Loucy (cell line): ENCODE measurements at regions not wholly inside any gene's neighbourhood (a gene's known extent, or its start where the extent isn't known, plus 50 kb on each side); places are given as distances from the start of the nearest gene placed in this dataset.

ENCODE experiments used
- H2AFZ ChIP-seq: fragments of 200-600 bp; sonication (generic); 2 replicates; pipeline ENCODE4 v1.6.0; 2016; ENCODE audit warnings: antibody characterized with exemption, mild to moderate bottlenecking, low read length, moderate library complexity
- H3F3A ChIP-seq: fragments of 200-600 bp; 2 replicates; pipeline ENCODE4 v1.6.0; 2016; ENCODE audit warnings: antibody characterized with exemption, low read depth, mild to moderate bottlenecking
- H3K27me3 ChIP-seq: fragments of 200-600 bp; sonication (generic); 2 replicates; pipeline ENCODE4 v1.6.1; 2014; ENCODE audit warnings: low read length, mild to moderate bottlenecking; ENCODE audit not compliant: insufficient read depth, poor library complexity, severe bottlenecking
- H3K36me3 ChIP-seq: fragments of 200-600 bp; sonication (generic); 2 replicates; pipeline ENCODE4 v1.6.1; 2016; ENCODE audit warnings: low read length; ENCODE audit not compliant: insufficient read depth
- H3K4me1 ChIP-seq: fragments of 200-600 bp; sonication (generic); 2 replicates; pipeline ENCODE4 v1.5.1; 2014; ENCODE audit warnings: low read length, mild to moderate bottlenecking; ENCODE audit not compliant: insufficient read depth, poor library complexity, severe bottlenecking
- H3K4me2 ChIP-seq: fragments of 200-600 bp; sonication (generic); 2 replicates; pipeline ENCODE4 v1.6.0; 2014; ENCODE audit warnings: antibody characterized with exemption, low read length, low read depth, mild to moderate bottlenecking; ENCODE audit not compliant: poor library complexity, severe bottlenecking
- H3K4me3 ChIP-seq: fragments of 200-600 bp; sonication (generic); 2 replicates; pipeline ENCODE4 v1.5.1; 2014; ENCODE audit warnings: low read length, mild to moderate bottlenecking, mixed read lengths; ENCODE audit not compliant: poor library complexity, severe bottlenecking
- H3K79me2 ChIP-seq: fragments of 200-600 bp; sonication (generic); 2 replicates; pipeline ENCODE4 v1.6.1; 2014; ENCODE audit warnings: low read length; ENCODE audit not compliant: insufficient read depth
- H3K9ac ChIP-seq: fragments of 200-600 bp; sonication (generic); 2 replicates; pipeline ENCODE4 v1.6.0; 2014; ENCODE audit warnings: mild to moderate bottlenecking, low read depth, low read length, moderate library complexity; ENCODE audit not compliant: poor library complexity, severe bottlenecking
- H3K9me2 ChIP-seq: fragments of 200-600 bp; sonication (generic); replicated peaks from 2 replicates; pipeline ENCODE4 v1.6.1; 2016; ENCODE audit warnings: low read depth, low read length, mixed read lengths
- H3K9me3 ChIP-seq: fragments of 200-600 bp; sonication (generic); 2 replicates; pipeline ENCODE4 v1.6.1; 2014; ENCODE audit warnings: mild to moderate bottlenecking, antibody characterized with exemption, low read length, low read depth; ENCODE audit not compliant: insufficient read depth
- H4K20me1 ChIP-seq: fragments of 200-600 bp; sonication (generic); 2 replicates; pipeline ENCODE4 v1.6.0; 2014; ENCODE audit warnings: antibody characterized with exemption, low read length, mild to moderate bottlenecking; ENCODE audit not compliant: insufficient read depth, poor library complexity, severe bottlenecking
- CTCF ChIP-seq: fragments of 200-600 bp; sonication (generic); conservative IDR thresholded peaks from 2 replicates; pipeline ENCODE4 v1.5.1; 2014; ENCODE audit warnings: mild to moderate bottlenecking, antibody characterized with exemption, low read length
- EZH2phosphoT487 ChIP-seq: fragments of 200-600 bp; IDR thresholded peaks from 2 replicates; pipeline ENCODE4 v1.6.1; 2018; ENCODE audit warnings: antibody characterized with exemption, mild to moderate bottlenecking, moderate library complexity, borderline replicate concordance

DNA sequence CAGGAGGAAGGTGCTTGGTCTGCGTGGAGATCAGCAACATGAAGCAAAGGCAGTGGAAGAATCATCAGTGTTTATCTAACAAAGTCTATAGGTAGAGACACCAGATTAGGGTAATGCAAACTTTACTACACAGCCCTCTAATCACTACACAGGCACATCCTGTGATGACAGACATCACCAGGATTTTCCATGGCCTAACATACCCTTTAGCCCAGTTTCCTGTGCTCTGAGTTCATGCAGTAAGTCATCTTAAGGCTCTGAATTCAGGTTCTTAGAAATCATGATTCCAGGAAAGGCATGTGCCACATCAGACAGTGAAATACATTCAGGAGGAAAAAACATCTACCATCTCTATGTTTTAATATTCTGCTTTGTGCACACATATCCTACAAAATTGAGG, 708.5 kb upstream of the SLC8A1 start:
- H3K36me3 ChIP-seq, result no peaks in the 10 kb centered on the region
- no peak overlapping the region for H3K9ac ChIP-seq
- H2AFZ ChIP-seq, result no peak overlapping the region
- no peak for TF ChIP-seq EZH2phosphoT487
- TF ChIP-seq CTCF, result no peak
- H3K4me2 ChIP-seq, result no peak overlapping the region
- no peaks in the 10 kb centered on the region for H3K27me3 ChIP-seq
- H4K20me1 ChIP-seq, result no peaks in the 10 kb centered on the region
- no peaks in the 10 kb centered on the region for H3F3A ChIP-seq
- H3K9me2 ChIP-seq, result no peaks in the 10 kb centered on the region
- H3K79me2 ChIP-seq, result no peaks in the 10 kb centered on the region
- H3K9me3 ChIP-seq, result no peaks in the 10 kb centered on the region
- H3K4me1 ChIP-seq, result no peaks in the 10 kb centered on the region
- no peak overlapping the region for H3K4me3 ChIP-seq

DNA sequence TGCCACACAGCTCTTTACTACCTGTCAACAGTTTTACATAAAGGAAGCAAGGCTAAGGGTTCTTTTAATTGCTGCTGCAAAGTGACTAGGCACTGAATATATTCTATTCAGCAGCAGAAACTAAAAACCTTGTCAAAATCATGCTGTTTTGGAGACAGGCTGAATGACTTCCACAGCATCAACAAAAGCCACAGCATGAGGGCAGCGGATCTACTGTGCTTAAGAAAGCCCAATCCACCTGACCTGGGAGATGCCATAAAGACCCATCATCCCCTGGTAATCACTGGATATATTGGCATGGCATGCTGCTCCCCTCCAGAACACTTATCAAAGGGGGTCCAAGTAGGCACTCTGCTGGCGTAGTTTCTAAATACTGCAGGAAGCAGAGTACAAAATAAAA, 715.1 kb upstream of the SLC8A1 start:
- Histone ChIP-seq H3K4me3 (no peak overlapping the region), H3K9ac (no peak overlapping the region), H2AFZ (no peak overlapping the region), H3K9me3 (no peaks in the 10 kb centered on the region), H4K20me1 (no peaks in the 10 kb centered on the region), H3K9me2 (no peaks in the 10 kb centered on the region), H3K27me3 (no peaks in the 10 kb centered on the region), H3K36me3 (no peaks in the 10 kb centered on the region), H3K4me1 (no peaks in the 10 kb centered on the region), H3F3A (no peaks in the 10 kb centered on the region), H3K4me2 (no peak overlapping the region), H3K79me2 (no peaks in the 10 kb centered on the region)
- TF ChIP-seq CTCF (no peak), EZH2phosphoT487 (no peak)

- H3K9ac ChIP-seq, result no peak overlapping the region
- no peaks in the 10 kb centered on the region for H4K20me1 ChIP-seq
- H3K9me2 ChIP-seq, result no peaks in the 10 kb centered on the region
- TF ChIP-seq EZH2phosphoT487, result no peak
- TF ChIP-seq CTCF, result no peak
- no peaks in the 10 kb centered on the region for H3K9me3 ChIP-seq
- H3K4me1 ChIP-seq, result no peaks in the 10 kb centered on the region
- no peaks in the 10 kb centered on the region for H3K36me3 ChIP-seq
- H3K79me2 ChIP-seq, result no peaks in the 10 kb centered on the region
- H3F3A ChIP-seq, result no peaks in the 10 kb centered on the region
- H3K27me3 ChIP-seq, result no peaks in the 10 kb centered on the region
- no peak overlapping the region for H3K4me3 ChIP-seq
- H3K4me2 ChIP-seq, result no peak overlapping the region
- H2AFZ ChIP-seq, result no peak overlapping the region
These were observed 717.9 kb upstream of the SLC8A1 start for GRCh38 chr2:41169744-41170143.
